Fibroblast of lung (primary cell): ENCODE measurements at regions not wholly inside any gene's neighbourhood (a gene's known extent, or its start where the extent isn't known, plus 50 kb on each side); places are given as distances from the start of the nearest gene placed in this dataset.

Experiments used
- DNase-seq, 2 donors: peaks; one replicate each; pipeline versions ENCODE4 v3.0.0 to v3.0.0-alpha.2; 2010; ENCODE audit warnings: low read depth in 2 of 2
- H2AFZ ChIP-seq: 2 replicates; pipeline ENCODE4 v1.5.1; 2012; ENCODE audit warnings: low read length, control low read depth, inconsistent platforms
- H3K27ac ChIP-seq: 2 replicates; pipeline ENCODE4 v1.5.1; 2011; ENCODE audit warnings: low read length, control low read depth; ENCODE audit not compliant: insufficient read depth
- H3K27me3 ChIP-seq: 2 replicates; pipeline ENCODE4 v1.5.1; 2011; ENCODE audit warnings: mild to moderate bottlenecking, low read length; ENCODE audit not compliant: control insufficient read depth, insufficient read depth
- H3K36me3 ChIP-seq: 2 replicates; pipeline ENCODE4 v1.5.1; 2011; ENCODE audit warnings: low read length; ENCODE audit not compliant: control insufficient read depth, insufficient read depth
- H3K4me1 ChIP-seq: 2 replicates; pipeline ENCODE4 v1.5.1; 2011; ENCODE audit warnings: low read length; ENCODE audit not compliant: control insufficient read depth, insufficient read depth; ENCODE audit errors: extremely low read depth
- H3K4me2 ChIP-seq: 2 replicates; pipeline ENCODE4 v1.5.1; 2011; ENCODE audit warnings: low read length, control low read depth; ENCODE audit not compliant: insufficient read depth; ENCODE audit errors: extremely low read depth
- H3K4me3 ChIP-seq, 4 experiments: fragments of 200-600 bp in 1 of 4; sonication (generic) in 1 of 4; replicated peaks in 1 of 4; 2 replicates each; pipeline ENCODE4 v1.5.1; 2011 to 2016; ENCODE audit warnings: low read length in 4 of 4, low read depth in 3 of 4, mild to moderate bottlenecking in 3 of 4, control low read depth in 2 of 4, inconsistent platforms in 1 of 4, mixed read lengths in 1 of 4; ENCODE audit not compliant: insufficient read depth in 1 of 4; ENCODE audit errors: control extremely low read depth in 1 of 4
- H3K79me2 ChIP-seq: 2 replicates; pipeline ENCODE4 v1.5.1; 2012; ENCODE audit warnings: mild to moderate bottlenecking, low read length, inconsistent platforms; ENCODE audit not compliant: control insufficient read depth, insufficient read depth
- H3K9ac ChIP-seq: 2 replicates; pipeline ENCODE4 v1.5.1; 2011; ENCODE audit warnings: mild to moderate bottlenecking, low read length, control low read depth; ENCODE audit not compliant: insufficient read depth
- H3K9me3 ChIP-seq: 2 replicates; pipeline ENCODE4 v1.5.1; 2012; ENCODE audit warnings: low read depth, low read length; ENCODE audit not compliant: control insufficient read depth, insufficient read depth
- H4K20me1 ChIP-seq: 2 replicates; pipeline ENCODE4 v1.5.1; 2011; ENCODE audit warnings: low read length; ENCODE audit not compliant: control insufficient read depth, insufficient read depth; ENCODE audit errors: extremely low read depth
- EZH2 ChIP-seq: IDR thresholded peaks from 2 replicates; pipeline ENCODE4 v1.5.1; 2012; ENCODE audit warnings: low read length, control low read depth, mild to moderate bottlenecking; ENCODE audit errors: missing control alignments
- TF ChIP-seq, protein P1 (sequence below), 2 donors: IDR thresholded peaks in 1 of 2; conservative IDR thresholded peaks in 1 of 2; 1 replicate in 1 of 2; 2 replicates in 1 of 2; pipeline ENCODE4 v1.5.1; 2011 to 2012; ENCODE audit warnings: low read length in 2 of 2, control low read depth in 1 of 2, inconsistent platforms in 1 of 2, low read depth in 1 of 2, mild to moderate bottlenecking in 1 of 2

DNA sequence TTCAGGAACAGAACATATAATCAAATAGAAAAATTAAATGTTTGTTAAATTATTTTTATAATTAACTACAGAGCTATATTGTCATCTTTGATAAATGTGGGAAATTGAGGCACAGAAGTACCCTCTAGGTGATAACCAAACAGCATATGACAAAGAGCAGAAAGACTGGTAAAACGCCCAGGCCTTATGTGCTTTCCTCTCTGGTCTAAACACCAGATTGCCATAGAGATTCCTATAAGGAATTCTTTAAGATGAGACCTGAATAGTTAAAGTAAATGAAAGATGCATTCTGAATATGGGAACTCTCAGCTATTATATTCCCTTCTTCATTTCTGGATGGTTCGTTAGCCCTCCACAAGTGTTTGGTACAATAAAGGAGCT is 140.0 kb upstream of the SOX5 start:
- Histone ChIP-seq H3K4me3 (no peak overlapping the region), H3K4me2 (no peak overlapping the region), H3K4me1 (no peaks in the 10 kb centered on the region), H4K20me1 (no peaks in the 10 kb centered on the region), H2AFZ (no peak overlapping the region), H3K9ac (no peak overlapping the region), H3K36me3 (no peaks in the 10 kb centered on the region), H3K9me3 (no peaks in the 10 kb centered on the region), H3K27ac (no peak overlapping the region), H3K27me3 (no peaks in the 10 kb centered on the region), H3K79me2 (no peaks in the 10 kb centered on the region)
- no peak for DNase-seq
- no peak for TF ChIP-seq EZH2
- TF ChIP-seq, protein P1, sequence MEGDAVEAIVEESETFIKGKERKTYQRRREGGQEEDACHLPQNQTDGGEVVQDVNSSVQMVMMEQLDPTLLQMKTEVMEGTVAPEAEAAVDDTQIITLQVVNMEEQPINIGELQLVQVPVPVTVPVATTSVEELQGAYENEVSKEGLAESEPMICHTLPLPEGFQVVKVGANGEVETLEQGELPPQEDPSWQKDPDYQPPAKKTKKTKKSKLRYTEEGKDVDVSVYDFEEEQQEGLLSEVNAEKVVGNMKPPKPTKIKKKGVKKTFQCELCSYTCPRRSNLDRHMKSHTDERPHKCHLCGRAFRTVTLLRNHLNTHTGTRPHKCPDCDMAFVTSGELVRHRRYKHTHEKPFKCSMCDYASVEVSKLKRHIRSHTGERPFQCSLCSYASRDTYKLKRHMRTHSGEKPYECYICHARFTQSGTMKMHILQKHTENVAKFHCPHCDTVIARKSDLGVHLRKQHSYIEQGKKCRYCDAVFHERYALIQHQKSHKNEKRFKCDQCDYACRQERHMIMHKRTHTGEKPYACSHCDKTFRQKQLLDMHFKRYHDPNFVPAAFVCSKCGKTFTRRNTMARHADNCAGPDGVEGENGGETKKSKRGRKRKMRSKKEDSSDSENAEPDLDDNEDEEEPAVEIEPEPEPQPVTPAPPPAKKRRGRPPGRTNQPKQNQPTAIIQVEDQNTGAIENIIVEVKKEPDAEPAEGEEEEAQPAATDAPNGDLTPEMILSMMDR (conservative IDR thresholded peaks at IDR 0.05 in 1 of 2, IDR thresholded peaks at IDR 0.05 in 1 of 2; ENCODE audit: low read depth in 1 of 2, low read length in 2 of 2): no peak

DNA sequence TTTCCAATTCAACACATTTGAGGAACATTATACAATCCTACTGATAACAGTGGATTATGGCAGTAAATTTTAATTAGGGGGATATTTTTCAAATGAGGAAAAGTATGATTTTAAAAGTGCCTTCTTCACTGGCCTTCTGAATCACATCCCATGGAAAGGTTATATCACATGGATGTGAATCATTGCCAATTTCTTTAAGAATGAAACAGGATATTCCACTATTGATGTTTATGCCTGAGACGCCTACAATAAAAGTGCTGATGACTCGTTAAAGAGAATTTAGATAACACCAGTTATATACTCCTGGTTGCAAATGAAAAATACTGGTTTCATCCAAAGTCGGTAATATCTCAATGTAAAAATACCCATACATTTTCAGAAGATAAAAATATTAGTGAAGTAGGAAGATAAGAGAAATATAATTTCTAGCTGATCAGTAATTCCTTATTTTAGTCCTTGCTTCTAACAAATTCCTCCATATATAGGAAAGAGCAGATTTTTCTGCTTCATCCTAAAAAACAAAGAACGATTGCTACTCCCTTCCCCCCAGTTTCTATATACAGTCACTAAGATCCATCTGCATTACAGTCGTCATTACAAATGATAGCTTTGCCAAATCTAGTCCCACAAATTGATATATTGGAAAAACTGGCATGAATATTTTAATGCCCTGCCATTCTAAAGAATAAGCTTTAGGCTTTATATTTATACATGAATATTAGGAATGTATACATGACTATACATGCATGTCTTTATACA is 139.5 kb upstream of the SOX5 start:
- no peak for TF ChIP-seq EZH2
- TF ChIP-seq, protein P1 (conservative IDR thresholded peaks at IDR 0.05 in 1 of 2, IDR thresholded peaks at IDR 0.05 in 1 of 2; ENCODE audit: low read depth in 1 of 2, low read length in 2 of 2): no peak
- no peak for DNase-seq
- Histone ChIP-seq H3K4me2 (no peak overlapping the region), H3K79me2 (no peaks in the 10 kb centered on the region), H4K20me1 (no peaks in the 10 kb centered on the region), H3K36me3 (no peaks in the 10 kb centered on the region), H3K27me3 (no peaks in the 10 kb centered on the region), H3K9ac (no peak overlapping the region), H2AFZ (no peak overlapping the region), H3K27ac (no peak overlapping the region), H3K4me1 (no peaks in the 10 kb centered on the region), H3K4me3 (no peak overlapping the region), H3K9me3 (no peaks in the 10 kb centered on the region)

DNA sequence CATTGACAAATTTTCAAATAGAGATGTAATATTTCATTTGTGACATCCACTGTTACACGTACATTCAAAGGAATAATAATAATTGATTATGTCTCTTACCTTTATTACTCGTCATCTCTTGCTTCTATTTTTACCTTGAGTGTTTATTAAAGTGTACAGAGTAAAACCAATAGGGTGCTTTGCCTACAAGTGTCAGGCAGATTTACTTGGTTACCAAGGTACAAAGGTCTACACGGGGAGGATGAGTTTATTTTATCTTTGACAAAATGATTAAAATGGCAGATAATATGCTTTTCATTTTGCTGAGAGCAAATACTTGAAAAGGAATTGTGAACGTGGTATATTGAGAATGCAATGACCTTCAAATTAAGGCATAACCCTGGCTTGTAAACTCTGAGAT is 137.8 kb upstream of the SOX5 start:
- no peaks in the 10 kb centered on the region for H3K27me3 ChIP-seq
- H3K9me3 ChIP-seq: no peaks in the 10 kb centered on the region
- no peak overlapping the region for H2AFZ ChIP-seq
- no peak overlapping the region for H3K27ac ChIP-seq
- no peaks in the 10 kb centered on the region for H3K79me2 ChIP-seq
- H4K20me1 ChIP-seq: no peaks in the 10 kb centered on the region
- no peak overlapping the region for H3K4me3 ChIP-seq
- no peak overlapping the region for H3K9ac ChIP-seq
- TF ChIP-seq, protein P1 (conservative IDR thresholded peaks at IDR 0.05 in 1 of 2, IDR thresholded peaks at IDR 0.05 in 1 of 2; ENCODE audit: low read depth in 1 of 2, low read length in 2 of 2): no peak
- TF ChIP-seq EZH2: no peak
- no peak overlapping the region for H3K4me2 ChIP-seq
- H3K36me3 ChIP-seq: no peaks in the 10 kb centered on the region
- no peak for DNase-seq
- H3K4me1 ChIP-seq: no peaks in the 10 kb centered on the region
